Stomach (tissue), 8 donors: ENCODE measurements at regions not wholly inside any gene's neighbourhood (a gene's known extent, or its start where the extent isn't known, plus 50 kb on each side); places are given as distances from the start of the nearest gene placed in this dataset.

ENCODE experiments used
- DNase-seq, 2 donors: peaks; one replicate each; pipeline versions ENCODE4 v3.0.0 to v3.0.0-alpha.2; 2013 to 2019
- H3K27ac ChIP-seq, 5 donors: fragments of 200-600 bp in 4 of 5; sonication (generic) in 4 of 5; one replicate each; pipeline ENCODE4 v1.5.1; 2013 to 2019; ENCODE audit warnings: mild to moderate bottlenecking in 1 of 5, moderate library complexity in 1 of 5
- H3K27me3 ChIP-seq, 3 donors: fragments of 200-600 bp; sonication (generic); one replicate each; pipeline ENCODE4 v1.5.1; 2017 to 2019; ENCODE audit warnings: mixed run types in 1 of 3
- H3K36me3 ChIP-seq, 4 donors: fragments of 200-600 bp; sonication (generic); 1 replicate in 3 of 4; 2 replicates in 1 of 4; pipeline ENCODE4 v1.5.1; 2016 to 2019
- H3K4me1 ChIP-seq, 4 donors: fragments of 200-600 bp; sonication (generic); one replicate each; pipeline ENCODE4 v1.5.1; 2016 to 2019
- H3K4me3 ChIP-seq, 4 donors: fragments of 200-600 bp; sonication (generic) in 3 of 4; one replicate each; pipeline ENCODE4 v1.5.1; 2016 to 2019; ENCODE audit warnings: mild to moderate bottlenecking in 1 of 4
- H3K9me3 ChIP-seq, 4 donors: fragments of 200-600 bp; sonication (generic); one replicate each; pipeline ENCODE4 v1.5.1; 2016 to 2019
- EP300 ChIP-seq: sonication (generic); formaldehyde crosslinking; IDR thresholded peaks from one replicate; pipeline ENCODE4 v1.6.1; 2017; ENCODE audit warnings: antibody characterized with exemption
- POLR2A ChIP-seq, 4 donors: fragments of 450-650 bp; IDR thresholded peaks; one replicate each; pipeline ENCODE4 v1.6.1; 2016; ENCODE audit warnings: antibody characterized with exemption in 4 of 4, control low read depth in 2 of 4, mild to moderate bottlenecking in 1 of 4, moderate library complexity in 1 of 4
- POLR2AphosphoS5 ChIP-seq, 3 donors: sonication (generic); formaldehyde crosslinking; IDR thresholded peaks; one replicate each; pipeline ENCODE4 v1.6.1; 2016; ENCODE audit warnings: antibody characterized with exemption in 3 of 3
- WGBS, 5 donors: extraction: QIAGEN DNeasy Blood & Tissue Kit in 3 of 5; methylation state at CpG; one replicate each; pipeline versions ENCODE4 v1.1.5 to v1.1.7; 2013 to 2018; 5-methylcytosine and 5-hydroxymethylcytosine counted together
- intact Hi-C: fragments of 100-400 bp; cut with DNase I; formaldehyde crosslinking; loops from one replicate; pipeline ENCODE4 v1.15.1; 2023; ENCODE audit warnings: low total_unique reads
- TF ChIP-seq, protein P1 (sequence below), 7 experiments: fragments of 450-650 bp in 4 of 7; fragments of 200-600 bp in 3 of 7; sonication (generic) in 3 of 7; IDR thresholded peaks; one replicate each; pipeline ENCODE4 v1.5.1; 2016 to 2019; ENCODE audit warnings: antibody characterized with exemption in 7 of 7, control low read depth in 2 of 7, mild to moderate bottlenecking in 1 of 7
- donor health status: healthy with polysubstance abuse.
- donor health status: Bipolar disorder and iron deficiency.
- donor health status: healthy.

DNA sequence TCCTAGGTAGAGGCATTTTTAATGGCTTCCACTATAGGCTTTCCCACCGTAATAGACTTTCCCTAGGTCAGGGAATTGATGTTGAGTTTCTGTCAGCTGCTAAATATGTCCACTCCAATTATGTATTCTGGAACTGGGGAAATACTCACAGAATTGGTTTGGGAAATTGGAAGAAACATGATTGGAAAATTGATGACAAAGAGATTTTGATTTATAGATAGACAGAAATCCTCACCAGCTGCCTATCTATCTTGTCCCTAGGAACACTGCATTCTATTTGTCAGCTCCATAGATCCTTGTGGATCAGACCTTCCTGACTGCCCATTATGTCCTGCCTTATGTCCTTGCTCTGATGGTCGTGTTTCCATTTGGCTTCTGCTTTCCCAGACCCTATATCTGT is 75.6 kb upstream of the TNIK start:
- TF ChIP-seq, protein P1, sequence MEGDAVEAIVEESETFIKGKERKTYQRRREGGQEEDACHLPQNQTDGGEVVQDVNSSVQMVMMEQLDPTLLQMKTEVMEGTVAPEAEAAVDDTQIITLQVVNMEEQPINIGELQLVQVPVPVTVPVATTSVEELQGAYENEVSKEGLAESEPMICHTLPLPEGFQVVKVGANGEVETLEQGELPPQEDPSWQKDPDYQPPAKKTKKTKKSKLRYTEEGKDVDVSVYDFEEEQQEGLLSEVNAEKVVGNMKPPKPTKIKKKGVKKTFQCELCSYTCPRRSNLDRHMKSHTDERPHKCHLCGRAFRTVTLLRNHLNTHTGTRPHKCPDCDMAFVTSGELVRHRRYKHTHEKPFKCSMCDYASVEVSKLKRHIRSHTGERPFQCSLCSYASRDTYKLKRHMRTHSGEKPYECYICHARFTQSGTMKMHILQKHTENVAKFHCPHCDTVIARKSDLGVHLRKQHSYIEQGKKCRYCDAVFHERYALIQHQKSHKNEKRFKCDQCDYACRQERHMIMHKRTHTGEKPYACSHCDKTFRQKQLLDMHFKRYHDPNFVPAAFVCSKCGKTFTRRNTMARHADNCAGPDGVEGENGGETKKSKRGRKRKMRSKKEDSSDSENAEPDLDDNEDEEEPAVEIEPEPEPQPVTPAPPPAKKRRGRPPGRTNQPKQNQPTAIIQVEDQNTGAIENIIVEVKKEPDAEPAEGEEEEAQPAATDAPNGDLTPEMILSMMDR (IDR thresholded peaks at IDR 0.05) = no peak
- TF ChIP-seq POLR2AphosphoS5 (IDR thresholded peaks at IDR 0.05) (no peak), EP300 (no peak), POLR2A (IDR thresholded peaks at IDR 0.05) (no peak)
- DNase-seq = no peak
- Histone ChIP-seq H3K4me1 (no peaks in the 10 kb centered on the region), H3K27ac (no peak overlapping the region), H3K36me3 (no peaks in the 10 kb centered on the region), H3K9me3 (no peaks in the 10 kb centered on the region), H3K27me3 (no peaks in the 10 kb centered on the region), H3K4me3 (no peak overlapping the region)
- 89 to 95% (median 91%) methylated on average over 2 of the region's 2 CpGs for WGBS, 5 donors
- intact Hi-C loops = no loop called here

GRCh38 chr3:171535133-171535532 is 74.9 kb upstream of the TNIK start:
- intact Hi-C loops = no loop called here
- H3K36me3 ChIP-seq = no peaks in the 10 kb centered on the region
- no peaks in the 10 kb centered on the region for H3K9me3 ChIP-seq
- H3K4me1 ChIP-seq = no peaks in the 10 kb centered on the region
- 96 to 98% (median 97%) methylated on average over 3 of the region's 3 CpGs for WGBS, 5 donors
- no peak for DNase-seq
- no peaks in the 10 kb centered on the region for H3K27me3 ChIP-seq
- TF ChIP-seq POLR2AphosphoS5 (IDR thresholded peaks at IDR 0.05) (no peak), POLR2A (IDR thresholded peaks at IDR 0.05) (no peak), EP300 (no peak)
- TF ChIP-seq, protein P1 (IDR thresholded peaks at IDR 0.05) = no peak
- H3K27ac ChIP-seq = no peak overlapping the region
- H3K4me3 ChIP-seq = no peak overlapping the region

DNA sequence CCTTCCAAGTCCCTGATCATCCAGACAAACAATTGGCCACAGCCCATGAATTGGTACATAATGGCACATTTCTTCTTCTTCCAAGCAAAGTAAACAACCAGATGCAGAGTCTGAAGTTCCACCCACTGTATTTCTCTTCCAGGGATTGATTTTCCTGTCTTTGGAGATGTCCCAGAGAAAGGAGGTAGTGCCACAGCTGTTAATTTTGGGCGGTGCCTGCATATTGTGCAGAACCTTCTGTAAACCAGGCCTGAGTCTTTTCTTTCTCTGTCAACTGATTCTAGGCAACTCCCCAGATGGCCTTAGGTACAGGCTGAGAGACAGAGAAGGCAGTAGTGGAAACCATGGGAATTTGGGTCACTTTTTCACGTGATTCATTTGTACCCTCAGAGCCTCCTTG is 73.5 kb upstream of the TNIK start:
- H3K4me1 ChIP-seq = no peaks in the 10 kb centered on the region
- H3K4me3 ChIP-seq = no peak overlapping the region
- no peak overlapping the region for H3K27ac ChIP-seq
- intact Hi-C loops = no loop called here
- 85 to 94% (median 91%) methylated on average over 2 of the region's 2 CpGs for WGBS, 5 donors
- no peaks in the 10 kb centered on the region for H3K36me3 ChIP-seq
- DNase-seq = no peak
- no peaks in the 10 kb centered on the region for H3K27me3 ChIP-seq
- no peaks in the 10 kb centered on the region for H3K9me3 ChIP-seq
- TF ChIP-seq EP300 (no peak), POLR2A (IDR thresholded peaks at IDR 0.05) (no peak), POLR2AphosphoS5 (IDR thresholded peaks at IDR 0.05) (no peak)
- TF ChIP-seq, protein P1 (IDR thresholded peaks at IDR 0.05) = no peak

DNA sequence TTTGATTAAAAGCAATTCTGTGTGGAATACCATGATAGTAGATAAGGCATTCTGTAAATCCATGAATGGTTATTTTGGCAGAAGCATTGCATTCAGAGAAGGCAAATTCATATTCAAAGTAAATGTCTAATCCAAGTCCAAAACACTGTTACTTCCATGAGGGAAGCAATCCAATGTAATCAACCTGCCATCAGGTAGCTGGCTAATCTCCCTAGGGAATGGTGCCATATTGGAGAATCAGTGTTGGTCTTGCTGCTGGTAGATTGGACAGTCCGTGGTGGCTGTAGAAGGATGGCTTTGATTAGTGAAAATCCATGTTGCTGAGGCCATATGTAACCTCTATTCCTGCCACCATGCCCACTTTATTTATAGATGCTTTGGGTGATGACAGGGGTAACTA is 72.1 kb upstream of the TNIK start:
- H3K9me3 ChIP-seq = no peaks in the 10 kb centered on the region
- no peaks in the 10 kb centered on the region for H3K4me1 ChIP-seq
- TF ChIP-seq, protein P1 (IDR thresholded peaks at IDR 0.05) = no peak
- TF ChIP-seq EP300 (no peak), POLR2AphosphoS5 (IDR thresholded peaks at IDR 0.05) (no peak), POLR2A (IDR thresholded peaks at IDR 0.05) (no peak)
- 48 to 74% (median 56%) methylated on average over 1 of the region's 1 CpG for WGBS, 5 donors
- DNase-seq = no peak
- no peaks in the 10 kb centered on the region for H3K36me3 ChIP-seq
- H3K27ac ChIP-seq = no peak overlapping the region
- no peaks in the 10 kb centered on the region for H3K27me3 ChIP-seq
- H3K4me3 ChIP-seq = no peak overlapping the region
- intact Hi-C loops = no loop called here
